GM12892 (cell line): ENCODE measurements at regions not wholly inside any gene's neighbourhood (a gene's known extent, or its start where the extent isn't known, plus 50 kb on each side); places are given as distances from the start of the nearest gene placed in this dataset.

Experiments used
- DNase-seq: peaks from one replicate; pipeline ENCODE4 v3.0.0; 2011; ENCODE audit not compliant: insufficient read length
- FAIRE-seq: peaks from 2 replicates; lab custom pipeline; 2011; peaks lifted over from hg19 to GRCh38; lab: Jason Lieb, UNC
- POLR2A ChIP-seq: IDR thresholded peaks from 2 replicates; pipeline ENCODE4 v1.6.1; 2011; ENCODE audit warnings: low read depth, low read length, control low read depth
- POLR2AphosphoS5 ChIP-seq: IDR thresholded peaks from 2 replicates; pipeline ENCODE4 v1.6.1; 2011; ENCODE audit warnings: low read depth, low read length, control low read depth
- TAF1 ChIP-seq: IDR thresholded peaks from 2 replicates; pipeline ENCODE4 v1.6.1; 2011; ENCODE audit warnings: low read depth, mild to moderate bottlenecking, control low read depth, low read length, borderline replicate concordance

- TF ChIP-seq POLR2AphosphoS5 (no peak), TAF1 (no peak), POLR2A (no peak)
- DNase-seq (no peak), FAIRE-seq (no peak)
Measured at GRCh38 chr4:135739354-135739753, 1537.8 kb upstream of the PABPC4L start.

GRCh38 chr4:135735512-135735911 lies 1533.9 kb upstream of the PABPC4L start:
- DNase-seq, result no peak
- TF ChIP-seq TAF1 (no peak), POLR2AphosphoS5 (no peak), POLR2A (no peak)
- FAIRE-seq, result no peak

DNA sequence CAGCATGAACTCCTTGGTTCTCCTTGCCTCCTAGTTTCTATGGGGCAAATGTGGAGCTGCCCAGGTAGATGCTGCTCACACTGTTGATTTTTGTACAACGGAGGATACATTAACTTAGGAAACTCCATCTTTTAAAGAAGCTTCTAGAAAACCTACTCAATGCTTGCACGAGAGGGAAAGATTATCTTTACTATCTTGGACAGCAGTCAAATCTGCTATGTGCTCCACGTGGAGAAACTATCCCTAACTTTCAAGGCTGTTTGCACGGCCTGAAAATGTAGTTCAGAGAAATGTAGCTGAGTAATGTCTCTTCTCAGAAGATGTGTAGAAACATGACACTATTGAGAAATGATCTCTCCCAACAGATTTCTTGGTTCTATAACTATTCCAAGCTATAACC lies 1530.9 kb upstream of the PABPC4L start:
- no peak for FAIRE-seq
- DNase-seq, result no peak
- TF ChIP-seq POLR2AphosphoS5 (no peak), TAF1 (no peak), POLR2A (no peak)

DNA sequence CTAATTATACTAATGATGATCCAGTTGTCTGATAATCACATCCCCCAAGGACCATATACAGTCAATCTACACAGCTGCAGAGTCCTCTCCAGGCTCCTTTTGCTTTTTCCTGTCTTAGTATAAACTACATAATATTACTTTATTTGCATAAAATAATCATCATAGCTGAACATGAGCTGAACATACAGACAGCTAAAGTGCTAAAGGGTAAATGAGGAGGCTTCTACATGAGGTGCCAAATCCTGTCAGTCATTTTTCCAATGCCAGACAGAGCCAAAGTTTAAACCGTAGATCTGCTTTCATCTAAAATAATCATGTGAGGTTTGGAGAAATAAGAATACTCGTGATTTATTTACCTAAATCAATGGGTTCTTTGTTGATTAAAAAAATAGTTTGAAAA lies 1530.1 kb upstream of the PABPC4L start:
- DNase-seq (no peak), FAIRE-seq (no peak)
- TF ChIP-seq TAF1 (no peak), POLR2A (no peak), POLR2AphosphoS5 (no peak)

DNA sequence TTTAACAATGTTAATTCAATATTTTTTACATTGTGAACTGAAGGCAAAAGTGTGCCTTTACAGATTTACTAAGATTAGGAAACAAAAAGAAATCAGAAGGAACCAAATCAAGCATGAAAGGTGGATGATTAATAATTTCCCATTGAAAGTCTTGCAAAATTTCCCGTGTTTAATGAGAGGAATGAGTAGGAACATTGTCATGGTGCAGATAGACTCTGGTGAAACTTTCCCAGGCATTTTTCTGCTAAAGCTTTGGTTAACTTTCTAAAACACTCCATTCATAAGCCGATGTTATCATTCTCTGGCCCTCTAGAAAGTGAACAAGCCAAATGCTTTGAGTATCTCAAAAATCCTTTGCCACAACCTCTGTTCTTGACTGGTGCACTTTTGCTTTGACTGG lies 1522.8 kb upstream of the PABPC4L start:
- no peak for TF ChIP-seq POLR2AphosphoS5
- TF ChIP-seq TAF1, result no peak
- TF ChIP-seq POLR2A, result no peak
- FAIRE-seq (no peak), DNase-seq (no peak)

DNA sequence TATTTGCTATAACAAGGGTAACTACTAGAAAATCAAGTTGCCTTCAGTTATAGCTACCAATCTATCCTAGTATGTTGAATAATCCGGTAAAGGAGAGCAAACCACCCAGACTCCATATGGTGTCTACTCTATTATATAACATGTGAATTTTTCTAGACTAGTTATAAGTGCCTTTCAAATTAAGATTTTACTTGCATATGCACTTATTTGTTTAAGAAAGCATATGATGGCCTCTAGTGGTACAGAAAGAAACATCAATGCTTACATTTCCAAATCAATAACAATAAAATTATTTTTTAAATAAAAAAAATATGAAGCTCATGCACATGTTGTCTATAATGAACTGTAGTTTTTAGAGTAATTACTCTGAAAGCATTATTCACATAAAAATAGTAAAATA lies 1516.4 kb upstream of the PABPC4L start:
- FAIRE-seq, result no peak
- no peak for TF ChIP-seq POLR2AphosphoS5
- TF ChIP-seq TAF1, result no peak
- TF ChIP-seq POLR2A, result no peak
- no peak for DNase-seq

DNA sequence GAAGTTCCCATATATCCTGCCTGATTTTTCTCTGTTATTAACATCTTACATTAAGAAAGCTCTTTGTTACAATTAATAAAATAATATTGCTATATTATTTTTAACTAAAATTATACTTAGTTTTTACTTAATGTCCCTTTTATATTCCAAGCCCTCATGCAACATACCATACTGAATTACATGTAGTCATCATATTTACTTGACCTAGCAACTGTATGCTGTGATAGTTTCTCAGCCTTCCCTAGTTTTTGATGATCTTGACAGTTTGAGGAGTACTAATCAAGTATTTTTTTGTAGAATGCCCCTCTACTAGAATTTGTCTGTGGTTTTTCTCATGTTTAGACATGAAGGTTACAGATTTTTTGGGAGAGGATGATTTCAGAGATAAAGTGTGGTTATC lies 1503.8 kb upstream of the PABPC4L start:
- no peak for TF ChIP-seq POLR2AphosphoS5
- TF ChIP-seq POLR2A, result no peak
- no peak for FAIRE-seq
- no peak for DNase-seq

DNA sequence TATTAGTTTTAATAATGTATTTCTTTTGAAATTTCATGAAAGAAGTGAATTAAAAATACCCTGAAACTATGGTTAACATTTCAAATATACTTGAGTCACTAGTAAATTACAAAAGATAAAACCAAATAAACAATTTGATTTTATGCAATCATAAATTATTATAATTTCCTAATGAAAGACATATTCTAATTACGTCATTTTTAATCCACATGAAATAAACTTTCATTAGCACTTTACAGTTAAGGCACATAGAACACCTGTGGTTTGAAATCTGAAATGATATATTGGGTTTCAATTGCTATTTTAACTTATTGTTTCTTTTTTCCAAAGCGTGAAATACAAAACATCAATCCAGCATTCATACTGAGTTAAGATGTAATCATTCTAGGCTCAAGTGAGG lies 1492.5 kb upstream of the PABPC4L start:
- no peak for FAIRE-seq
- DNase-seq, result no peak
- TF ChIP-seq POLR2A, result no peak
- TF ChIP-seq TAF1, result no peak
- TF ChIP-seq POLR2AphosphoS5, result no peak

- no peak for DNase-seq
- no peak for FAIRE-seq
- TF ChIP-seq POLR2AphosphoS5, result no peak
- no peak for TF ChIP-seq POLR2A
- TF ChIP-seq TAF1, result no peak
Measured at GRCh38 chr4:135684001-135684400, 1482.4 kb upstream of the PABPC4L start.

DNA sequence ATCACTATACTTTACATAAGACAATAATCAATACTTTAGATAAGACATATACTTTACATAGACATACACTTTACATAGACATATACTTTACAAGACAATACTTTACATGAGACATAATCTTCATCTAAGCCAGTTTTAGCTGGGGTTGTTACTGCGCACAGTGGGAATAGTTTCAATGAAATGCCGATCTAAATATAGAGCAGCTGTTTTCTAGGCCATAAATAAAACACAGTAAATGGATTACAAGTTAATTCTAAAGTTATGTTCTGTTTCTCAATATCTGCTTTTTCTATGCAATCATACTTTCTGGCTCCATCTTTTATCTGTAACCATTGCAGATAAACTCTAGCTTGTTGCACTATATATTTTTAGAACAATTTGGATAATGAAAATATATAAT lies 1470.6 kb upstream of the PABPC4L start:
- TF ChIP-seq TAF1, result no peak
- no peak for TF ChIP-seq POLR2A
- TF ChIP-seq POLR2AphosphoS5, result no peak
- DNase-seq (no peak), FAIRE-seq (no peak)

DNA sequence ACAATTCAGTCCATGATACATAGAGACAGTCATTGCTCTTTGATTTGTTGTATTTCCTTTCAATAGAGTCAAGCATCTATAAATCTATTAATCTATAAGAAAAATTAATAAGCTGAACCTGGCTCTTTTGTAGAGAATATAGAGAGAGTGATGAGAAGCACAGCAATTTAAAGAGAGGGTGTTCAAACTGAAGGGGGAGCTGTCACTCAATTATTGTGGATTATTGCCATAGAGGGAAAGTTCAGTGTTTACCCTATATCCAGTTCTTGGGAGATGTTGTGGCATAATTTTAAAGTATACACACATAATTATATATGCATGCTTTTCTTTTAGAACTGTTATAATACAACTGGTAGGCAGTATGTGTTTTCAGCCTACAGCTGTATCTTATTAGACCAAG lies 1469.0 kb upstream of the PABPC4L start:
- FAIRE-seq (no peak), DNase-seq (no peak)
- TF ChIP-seq POLR2A, result no peak
- TF ChIP-seq TAF1, result no peak
- no peak for TF ChIP-seq POLR2AphosphoS5
